SK-N-SH (cell line): ENCODE measurements at regions not wholly inside any gene's neighbourhood (a gene's known extent, or its start where the extent isn't known, plus 50 kb on each side); places are given as distances from the start of the nearest gene placed in this dataset.

Experiments
- CTCF ChIA-PET: fragments of 300-600, 350-600 bp; formaldehyde crosslinking; extraction: SDS; loops from one replicate; lab custom pipeline; 2021; lab: Yijun Ruan, JAX
- POLR2A ChIA-PET: fragments of 350-600 bp; sonication (Branson Sonifier 250); formaldehyde crosslinking; extraction: SDS; loops from one replicate; lab custom pipeline; 2020; ENCODE audit warnings: antibody characterized with exemption, inconsistent platforms; lab: Yijun Ruan, JAX
- DNase-seq: peaks from one replicate; pipeline ENCODE4 v3.0.0; 2012
- H2AFZ ChIP-seq: fragments of 200-600 bp; sonication (generic); 2 replicates; pipeline ENCODE4 v1.8.1; 2016; ENCODE audit warnings: antibody characterized with exemption, mild to moderate bottlenecking, low read depth
- H3F3A ChIP-seq: fragments of 200-600 bp; sonication (generic); replicated peaks from 2 replicates; pipeline ENCODE3; 2016; ENCODE audit warnings: antibody characterized with exemption, mild to moderate bottlenecking; ENCODE audit not compliant: insufficient read depth
- H3K27ac ChIP-seq, 2 experiments: fragments of 200-500 bp in 1 of 2; fragments of 200-600 bp in 1 of 2; sonication (Bioruptor generic) in 1 of 2; sonication (generic), shearing (Covaris generic) in 1 of 2; 2 replicates each; pipeline versions ENCODE4 v1.5.1 to v1.6.1; 2014 to 2016; ENCODE audit warnings: low read depth in 2 of 2, inconsistent platforms in 1 of 2, low read length in 1 of 2, mild to moderate bottlenecking in 1 of 2, mixed read lengths in 1 of 2
- H3K27me3 ChIP-seq: fragments of 200-600 bp; sonication (generic), shearing (Covaris generic); 2 replicates; pipeline ENCODE4 v1.6.1; 2016; ENCODE audit warnings: mixed run types; ENCODE audit not compliant: insufficient read depth
- H3K36me3 ChIP-seq, 2 experiments: fragments of 200-500 bp in 1 of 2; fragments of 200-600 bp in 1 of 2; sonication (Bioruptor generic) in 1 of 2; sonication (generic) in 1 of 2; replicated peaks in 1 of 2; 2 replicates each; pipeline versions ENCODE3 to v1.5.1; 2014 to 2016; ENCODE audit warnings: low read length in 1 of 2, mild to moderate bottlenecking in 1 of 2; ENCODE audit not compliant: insufficient read depth in 2 of 2, control insufficient read depth in 1 of 2
- H3K4me1 ChIP-seq, 2 experiments: fragments of 200-500 bp in 1 of 2; fragments of 200-600 bp in 1 of 2; sonication (Bioruptor generic) in 1 of 2; sonication (generic), shearing (Covaris generic) in 1 of 2; 2 replicates each; pipeline versions ENCODE4 v1.5.1 to v1.6.1; 2014 to 2016; ENCODE audit warnings: low read depth in 1 of 2, low read length in 1 of 2, mixed run types in 1 of 2; ENCODE audit not compliant: insufficient read depth in 2 of 2, control insufficient read depth in 1 of 2
- H3K4me2 ChIP-seq: fragments of 200-600 bp; sonication (generic), shearing (Covaris generic); 2 replicates; pipeline ENCODE4 v1.6.1; 2017; ENCODE audit warnings: mixed run types
- H3K4me3 ChIP-seq, 2 experiments: fragments of 200-500 bp in 1 of 2; fragments of 200-600 bp in 1 of 2; sonication (Bioruptor generic) in 1 of 2; sonication (generic), shearing (Covaris generic) in 1 of 2; 2 replicates each; pipeline versions ENCODE4 v1.5.1 to v1.8.1; 2014 to 2016; ENCODE audit warnings: low read depth in 2 of 2, inconsistent platforms in 1 of 2, low read length in 1 of 2, mild to moderate bottlenecking in 1 of 2, mixed read lengths in 1 of 2, moderate library complexity in 1 of 2
- H3K79me2 ChIP-seq: fragments of 200-600 bp; sonication (generic); 2 replicates; pipeline ENCODE4 v1.8.1; 2017; ENCODE audit warnings: mild to moderate bottlenecking; ENCODE audit not compliant: insufficient read depth
- H3K9ac ChIP-seq: fragments of 200-600 bp; sonication (generic); 2 replicates; pipeline ENCODE4 v1.6.1; 2017; ENCODE audit warnings: mixed run types
- H3K9me2 ChIP-seq: fragments of 200-600 bp; sonication (generic); 2 replicates; pipeline ENCODE4 v1.6.1; 2017; ENCODE audit warnings: mixed run types
- H3K9me3 ChIP-seq: fragments of 200-600 bp; sonication (generic); 2 replicates; pipeline ENCODE4 v1.6.1; 2017; ENCODE audit warnings: mixed run types, mild to moderate bottlenecking, moderate library complexity
- H4K20me1 ChIP-seq: fragments of 200-600 bp; sonication (generic); 2 replicates; pipeline ENCODE4 v1.6.1; 2017; ENCODE audit warnings: mild to moderate bottlenecking, mixed run types; ENCODE audit not compliant: insufficient read depth
- ELF1 ChIP-seq: IDR thresholded peaks from 2 replicates; pipeline ENCODE4 v1.4.0; 2012
- FOSL2 ChIP-seq: IDR thresholded peaks from 2 replicates; pipeline ENCODE4 v1.4.0; 2012; ENCODE audit warnings: low read depth, mild to moderate bottlenecking, moderate library complexity, borderline replicate concordance
- FOXJ3 ChIP-seq: sonication (generic); formaldehyde crosslinking; IDR thresholded peaks from 2 replicates; pipeline ENCODE4 v1.5.1; 2020; ENCODE audit warnings: mild to moderate bottlenecking, missing genetic modification reagents
- FOXM1 ChIP-seq: IDR thresholded peaks from 2 replicates; pipeline ENCODE4 v1.4.0; 2012; ENCODE audit warnings: low read depth, mild to moderate bottlenecking
- MAX ChIP-seq: IDR thresholded peaks from 2 replicates; pipeline ENCODE4 v1.4.0; 2012; ENCODE audit warnings: low read depth
- MEF2A ChIP-seq: IDR thresholded peaks from 2 replicates; pipeline ENCODE4 v1.4.0; 2012; ENCODE audit warnings: low read depth, borderline replicate concordance
- RAD21 ChIP-seq: IDR thresholded peaks from 2 replicates; pipeline ENCODE4 v1.6.1; 2012; ENCODE audit warnings: mild to moderate bottlenecking, low read length
- RCOR1 ChIP-seq: fragments of 150-350 bp; IDR thresholded peaks from 2 replicates; pipeline ENCODE4 v1.6.1; 2017; ENCODE audit warnings: antibody characterized with exemption, low read length
- RFX5 ChIP-seq: IDR thresholded peaks from 2 replicates; pipeline ENCODE4 v1.6.1; 2012; ENCODE audit warnings: mild to moderate bottlenecking, improper control_type of control experiment, low read length
- RXRA ChIP-seq: IDR thresholded peaks from 2 replicates; pipeline ENCODE4 v1.4.0; 2012; ENCODE audit warnings: low read depth, mild to moderate bottlenecking, borderline replicate concordance
- SMC3 ChIP-seq: IDR thresholded peaks from 2 replicates; pipeline ENCODE4 v1.6.1; 2012; ENCODE audit warnings: low read depth, low read length, improper control_type of control experiment
- TAF1 ChIP-seq: IDR thresholded peaks from 2 replicates; pipeline ENCODE4 v1.6.1; 2012; ENCODE audit warnings: low read depth, mild to moderate bottlenecking, low read length, moderate library complexity, borderline replicate concordance
- TCF12 ChIP-seq: IDR thresholded peaks from 2 replicates; pipeline ENCODE4 v1.4.0; 2012
- YY1 ChIP-seq: IDR thresholded peaks from 2 replicates; pipeline ENCODE4 v1.4.0; 2012; ENCODE audit warnings: low read depth, mild to moderate bottlenecking
- ZBTB33 ChIP-seq: IDR thresholded peaks from 2 replicates; pipeline ENCODE4 v1.4.0; 2012; ENCODE audit warnings: low read depth, borderline replicate concordance
- WGBS: methylation state at CpG from one replicate; pipeline ENCODE4 v1.1.6; 2017; ENCODE audit warnings: low lambda C conversion rate; 5-methylcytosine and 5-hydroxymethylcytosine counted together
- TF ChIP-seq, protein P1 (sequence below): fragments of 200-600 bp; sonication (generic); IDR thresholded peaks from 2 replicates; pipeline ENCODE4 v1.6.1; 2017; ENCODE audit warnings: antibody characterized with exemption, mild to moderate bottlenecking, moderate library complexity
- TF ChIP-seq, protein P2 (sequence below): IDR thresholded peaks from 2 replicates; pipeline ENCODE4 v1.6.1; 2012; ENCODE audit warnings: mild to moderate bottlenecking, low read depth, low read length, moderate library complexity
- TF ChIP-seq, protein P3 (sequence below): IDR thresholded peaks from 2 replicates; pipeline ENCODE4; 2012

- H3K9me3 ChIP-seq = no peaks in the 10 kb centered on the region
- no peaks in the 10 kb centered on the region for H3K36me3 ChIP-seq
- H3K9me2 ChIP-seq = no peaks in the 10 kb centered on the region
- H2AFZ ChIP-seq = no peak overlapping the region
- WGBS = 12% methylated on average over 1 of the region's 1 CpG
- ChIA-PET CTCF (interaction anchor here (0.6 kb wide), 1 partner anchor 81 kb away, joined by 3 read pairs; no protein-coding TSS in a partner anchor), POLR2A (no interaction called here)
- no peak overlapping the region for H3K4me2 ChIP-seq
- H3K27ac ChIP-seq = no peak overlapping the region
- no peaks in the 10 kb centered on the region for H4K20me1 ChIP-seq
- no peaks in the 10 kb centered on the region for H3F3A ChIP-seq
- H3K9ac ChIP-seq = no peak overlapping the region
- no peak for DNase-seq
- TF ChIP-seq MAX (no peak), RXRA (no peak), YY1 (no peak), ELF1 (no peak), RCOR1 (no peak), RAD21 (no peak), FOXJ3 (CRISPR knock-in tag) (no peak), ZBTB33 (no peak), FOXM1 (no peak), RFX5 (no peak), TCF12 (no peak), MEF2A (no peak), SMC3 (no peak), FOSL2 (no peak), TAF1 (no peak)
- TF ChIP-seq, protein P1, sequence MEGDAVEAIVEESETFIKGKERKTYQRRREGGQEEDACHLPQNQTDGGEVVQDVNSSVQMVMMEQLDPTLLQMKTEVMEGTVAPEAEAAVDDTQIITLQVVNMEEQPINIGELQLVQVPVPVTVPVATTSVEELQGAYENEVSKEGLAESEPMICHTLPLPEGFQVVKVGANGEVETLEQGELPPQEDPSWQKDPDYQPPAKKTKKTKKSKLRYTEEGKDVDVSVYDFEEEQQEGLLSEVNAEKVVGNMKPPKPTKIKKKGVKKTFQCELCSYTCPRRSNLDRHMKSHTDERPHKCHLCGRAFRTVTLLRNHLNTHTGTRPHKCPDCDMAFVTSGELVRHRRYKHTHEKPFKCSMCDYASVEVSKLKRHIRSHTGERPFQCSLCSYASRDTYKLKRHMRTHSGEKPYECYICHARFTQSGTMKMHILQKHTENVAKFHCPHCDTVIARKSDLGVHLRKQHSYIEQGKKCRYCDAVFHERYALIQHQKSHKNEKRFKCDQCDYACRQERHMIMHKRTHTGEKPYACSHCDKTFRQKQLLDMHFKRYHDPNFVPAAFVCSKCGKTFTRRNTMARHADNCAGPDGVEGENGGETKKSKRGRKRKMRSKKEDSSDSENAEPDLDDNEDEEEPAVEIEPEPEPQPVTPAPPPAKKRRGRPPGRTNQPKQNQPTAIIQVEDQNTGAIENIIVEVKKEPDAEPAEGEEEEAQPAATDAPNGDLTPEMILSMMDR = no peak
- TF ChIP-seq, protein P2, sequence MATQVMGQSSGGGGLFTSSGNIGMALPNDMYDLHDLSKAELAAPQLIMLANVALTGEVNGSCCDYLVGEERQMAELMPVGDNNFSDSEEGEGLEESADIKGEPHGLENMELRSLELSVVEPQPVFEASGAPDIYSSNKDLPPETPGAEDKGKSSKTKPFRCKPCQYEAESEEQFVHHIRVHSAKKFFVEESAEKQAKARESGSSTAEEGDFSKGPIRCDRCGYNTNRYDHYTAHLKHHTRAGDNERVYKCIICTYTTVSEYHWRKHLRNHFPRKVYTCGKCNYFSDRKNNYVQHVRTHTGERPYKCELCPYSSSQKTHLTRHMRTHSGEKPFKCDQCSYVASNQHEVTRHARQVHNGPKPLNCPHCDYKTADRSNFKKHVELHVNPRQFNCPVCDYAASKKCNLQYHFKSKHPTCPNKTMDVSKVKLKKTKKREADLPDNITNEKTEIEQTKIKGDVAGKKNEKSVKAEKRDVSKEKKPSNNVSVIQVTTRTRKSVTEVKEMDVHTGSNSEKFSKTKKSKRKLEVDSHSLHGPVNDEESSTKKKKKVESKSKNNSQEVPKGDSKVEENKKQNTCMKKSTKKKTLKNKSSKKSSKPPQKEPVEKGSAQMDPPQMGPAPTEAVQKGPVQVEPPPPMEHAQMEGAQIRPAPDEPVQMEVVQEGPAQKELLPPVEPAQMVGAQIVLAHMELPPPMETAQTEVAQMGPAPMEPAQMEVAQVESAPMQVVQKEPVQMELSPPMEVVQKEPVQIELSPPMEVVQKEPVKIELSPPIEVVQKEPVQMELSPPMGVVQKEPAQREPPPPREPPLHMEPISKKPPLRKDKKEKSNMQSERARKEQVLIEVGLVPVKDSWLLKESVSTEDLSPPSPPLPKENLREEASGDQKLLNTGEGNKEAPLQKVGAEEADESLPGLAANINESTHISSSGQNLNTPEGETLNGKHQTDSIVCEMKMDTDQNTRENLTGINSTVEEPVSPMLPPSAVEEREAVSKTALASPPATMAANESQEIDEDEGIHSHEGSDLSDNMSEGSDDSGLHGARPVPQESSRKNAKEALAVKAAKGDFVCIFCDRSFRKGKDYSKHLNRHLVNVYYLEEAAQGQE = no peak
- TF ChIP-seq, protein P3, sequence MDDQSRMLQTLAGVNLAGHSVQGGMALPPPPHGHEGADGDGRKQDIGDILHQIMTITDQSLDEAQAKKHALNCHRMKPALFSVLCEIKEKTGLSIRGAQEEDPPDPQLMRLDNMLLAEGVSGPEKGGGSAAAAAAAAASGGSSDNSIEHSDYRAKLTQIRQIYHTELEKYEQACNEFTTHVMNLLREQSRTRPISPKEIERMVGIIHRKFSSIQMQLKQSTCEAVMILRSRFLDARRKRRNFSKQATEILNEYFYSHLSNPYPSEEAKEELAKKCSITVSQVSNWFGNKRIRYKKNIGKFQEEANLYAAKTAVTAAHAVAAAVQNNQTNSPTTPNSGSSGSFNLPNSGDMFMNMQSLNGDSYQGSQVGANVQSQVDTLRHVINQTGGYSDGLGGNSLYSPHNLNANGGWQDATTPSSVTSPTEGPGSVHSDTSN = no peak
- no peak overlapping the region for H3K4me3 ChIP-seq
- no peaks in the 10 kb centered on the region for H3K27me3 ChIP-seq
- no peaks in the 10 kb centered on the region for H3K4me1 ChIP-seq
- no peaks in the 10 kb centered on the region for H3K79me2 ChIP-seq
Measured at GRCh38 chr1:14313731-14314431, 284.6 kb upstream of the KAZN start.
